OCI-LY1 (cell line): ENCODE measurements at regions not wholly inside any gene's neighbourhood (a gene's known extent, or its start where the extent isn't known, plus 50 kb on each side); places are given as distances from the start of the nearest gene placed in this dataset.

Experiments
- H2AFZ ChIP-seq: fragments of 200-600 bp; sonication (generic), shearing (Covaris generic); 2 replicates; pipeline ENCODE4 v1.6.0; 2014; ENCODE audit warnings: antibody characterized with exemption, mild to moderate bottlenecking, low read length
- H3F3A ChIP-seq: fragments of 200-600 bp; sonication (generic), shearing (Covaris generic); 2 replicates; pipeline ENCODE4 v1.6.0; 2014; ENCODE audit warnings: mild to moderate bottlenecking, antibody characterized with exemption, low read length, moderate library complexity; ENCODE audit not compliant: insufficient read depth
- H3K27ac ChIP-seq: fragments of 200-600 bp; sonication (generic); 2 replicates; pipeline ENCODE4 v1.5.1; 2014; ENCODE audit warnings: low read length, mixed run types, mild to moderate bottlenecking, low read depth; ENCODE audit not compliant: poor library complexity, severe bottlenecking
- H3K27me3 ChIP-seq: fragments of 200-600 bp; sonication (generic); 2 replicates; pipeline ENCODE4 v1.6.0; 2014; ENCODE audit warnings: antibody characterized with exemption, mild to moderate bottlenecking, low read length, moderate library complexity; ENCODE audit not compliant: insufficient read depth
- H3K36me3 ChIP-seq: fragments of 200-600 bp; sonication (generic); 2 replicates; pipeline ENCODE4 v1.6.1; 2014; ENCODE audit warnings: mild to moderate bottlenecking, antibody characterized with exemption, low read length, moderate library complexity, mixed read lengths; ENCODE audit not compliant: insufficient read depth
- H3K4me1 ChIP-seq: fragments of 200-600 bp; sonication (generic); 2 replicates; pipeline ENCODE4 v1.5.1; 2014; ENCODE audit warnings: mild to moderate bottlenecking, low read length, moderate library complexity; ENCODE audit not compliant: insufficient read depth, severe bottlenecking
- H3K4me2 ChIP-seq: fragments of 200-600 bp; sonication (generic), shearing (Covaris generic); 2 replicates; pipeline ENCODE4 v1.6.1; 2014; ENCODE audit warnings: low read length
- H3K4me3 ChIP-seq: fragments of 200-600 bp; sonication (generic); 2 replicates; pipeline ENCODE4 v1.5.1; 2014; ENCODE audit warnings: low read length, low read depth, mild to moderate bottlenecking, mixed read lengths; ENCODE audit not compliant: poor library complexity, severe bottlenecking
- H3K79me2 ChIP-seq: fragments of 200-600 bp; shearing (Covaris generic); 2 replicates; pipeline ENCODE4 v1.6.1; 2016; ENCODE audit warnings: mixed run types, low read length, mixed read lengths; ENCODE audit not compliant: insufficient read depth
- H3K9ac ChIP-seq: fragments of 200-600 bp; sonication (generic), shearing (Covaris generic); 2 replicates; pipeline ENCODE4 v1.6.1; 2014; ENCODE audit warnings: mild to moderate bottlenecking, low read length, mixed read lengths
- H3K9me2 ChIP-seq: fragments of 200-600 bp; sonication (generic), shearing (Covaris generic); 2 replicates; pipeline ENCODE4 v1.6.1; 2014; ENCODE audit warnings: low read depth, mild to moderate bottlenecking, low read length, mixed read lengths
- H3K9me3 ChIP-seq: fragments of 200-600 bp; shearing (Covaris generic); 2 replicates; pipeline ENCODE4 v1.6.1; 2014; ENCODE audit warnings: low read length, mixed read lengths
- H4K20me1 ChIP-seq: fragments of 200-600 bp; sonication (generic), shearing (Covaris generic); 2 replicates; pipeline ENCODE4 v1.6.0; 2016; ENCODE audit warnings: mild to moderate bottlenecking, low read length; ENCODE audit not compliant: insufficient read depth
- EZH2 ChIP-seq: fragments of 200-600 bp; sonication (generic), shearing (Covaris generic); IDR thresholded peaks from 2 replicates; pipeline ENCODE4 v1.8.0; 2017; ENCODE audit warnings: borderline replicate concordance, mixed run types, mild to moderate bottlenecking, antibody characterized with exemption, low read length, moderate library complexity, mixed read lengths
- TF ChIP-seq, protein P1 (sequence below): fragments of 200-600 bp; sonication (generic), shearing (Covaris generic); IDR thresholded peaks from 2 replicates; pipeline ENCODE4 v1.5.1; 2017; ENCODE audit warnings: mild to moderate bottlenecking, antibody characterized with exemption, low read length, moderate library complexity, mixed read lengths

DNA sequence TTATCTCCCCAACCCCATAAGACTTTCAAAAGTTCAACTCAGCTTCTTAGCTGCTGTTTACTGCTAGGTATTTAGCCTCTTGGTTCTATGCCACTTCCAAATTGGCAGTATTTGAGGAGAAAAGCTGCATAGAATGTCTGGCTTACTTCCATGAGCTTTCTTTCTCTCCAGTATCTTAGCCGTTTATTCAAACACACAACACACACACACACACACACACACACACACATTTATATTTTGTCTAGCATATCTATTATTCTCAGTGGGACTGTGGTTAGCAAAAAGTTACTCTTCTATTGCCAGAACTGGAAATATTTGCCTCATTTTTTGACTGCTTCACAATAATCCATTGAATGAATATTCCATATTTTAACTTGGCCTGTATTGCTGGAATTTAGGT is 634.2 kb upstream of the IMPG1 start:
- Histone ChIP-seq H3K9me2 (no peaks in the 10 kb centered on the region), H4K20me1 (no peaks in the 10 kb centered on the region), H3K79me2 (no peaks in the 10 kb centered on the region), H3K9ac (no peak overlapping the region), H3K27me3 (no peaks in the 10 kb centered on the region), H3K27ac (no peak overlapping the region), H3K9me3 (no peaks in the 10 kb centered on the region), H3K4me1 (no peaks in the 10 kb centered on the region), H3K4me3 (no peak overlapping the region), H3K4me2 (no peak overlapping the region), H3K36me3 (no peaks in the 10 kb centered on the region), H3F3A (no peaks in the 10 kb centered on the region), H2AFZ (no peak overlapping the region)
- TF ChIP-seq, protein P1, sequence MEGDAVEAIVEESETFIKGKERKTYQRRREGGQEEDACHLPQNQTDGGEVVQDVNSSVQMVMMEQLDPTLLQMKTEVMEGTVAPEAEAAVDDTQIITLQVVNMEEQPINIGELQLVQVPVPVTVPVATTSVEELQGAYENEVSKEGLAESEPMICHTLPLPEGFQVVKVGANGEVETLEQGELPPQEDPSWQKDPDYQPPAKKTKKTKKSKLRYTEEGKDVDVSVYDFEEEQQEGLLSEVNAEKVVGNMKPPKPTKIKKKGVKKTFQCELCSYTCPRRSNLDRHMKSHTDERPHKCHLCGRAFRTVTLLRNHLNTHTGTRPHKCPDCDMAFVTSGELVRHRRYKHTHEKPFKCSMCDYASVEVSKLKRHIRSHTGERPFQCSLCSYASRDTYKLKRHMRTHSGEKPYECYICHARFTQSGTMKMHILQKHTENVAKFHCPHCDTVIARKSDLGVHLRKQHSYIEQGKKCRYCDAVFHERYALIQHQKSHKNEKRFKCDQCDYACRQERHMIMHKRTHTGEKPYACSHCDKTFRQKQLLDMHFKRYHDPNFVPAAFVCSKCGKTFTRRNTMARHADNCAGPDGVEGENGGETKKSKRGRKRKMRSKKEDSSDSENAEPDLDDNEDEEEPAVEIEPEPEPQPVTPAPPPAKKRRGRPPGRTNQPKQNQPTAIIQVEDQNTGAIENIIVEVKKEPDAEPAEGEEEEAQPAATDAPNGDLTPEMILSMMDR = no peak
- no peak for TF ChIP-seq EZH2

DNA sequence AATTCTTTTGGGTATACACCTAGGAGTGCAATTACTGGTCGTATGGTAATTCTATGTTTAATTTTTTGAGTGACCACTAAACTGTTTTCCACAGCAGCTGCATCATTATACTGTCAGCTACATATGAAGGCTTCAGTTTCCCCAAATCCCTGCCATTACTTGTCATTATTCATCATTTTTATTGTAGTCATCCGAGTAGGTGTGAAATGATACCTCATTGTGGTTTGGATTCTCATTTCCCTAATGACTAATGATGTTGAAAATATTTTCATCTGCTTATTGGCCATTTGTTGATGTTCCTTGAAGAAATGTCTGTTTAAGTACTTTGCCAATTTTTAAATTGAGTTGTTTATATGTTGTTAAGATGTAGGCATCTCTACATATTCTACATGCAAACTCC is 633.6 kb upstream of the IMPG1 start:
- Histone ChIP-seq H3F3A (no peaks in the 10 kb centered on the region), H3K27ac (no peak overlapping the region), H3K9me3 (no peaks in the 10 kb centered on the region), H2AFZ (no peak overlapping the region), H3K9ac (no peak overlapping the region), H3K36me3 (no peaks in the 10 kb centered on the region), H3K4me2 (no peak overlapping the region), H3K4me3 (no peak overlapping the region), H3K4me1 (no peaks in the 10 kb centered on the region), H3K79me2 (no peaks in the 10 kb centered on the region), H4K20me1 (no peaks in the 10 kb centered on the region), H3K9me2 (no peaks in the 10 kb centered on the region), H3K27me3 (no peaks in the 10 kb centered on the region)
- TF ChIP-seq, protein P1 = no peak

DNA sequence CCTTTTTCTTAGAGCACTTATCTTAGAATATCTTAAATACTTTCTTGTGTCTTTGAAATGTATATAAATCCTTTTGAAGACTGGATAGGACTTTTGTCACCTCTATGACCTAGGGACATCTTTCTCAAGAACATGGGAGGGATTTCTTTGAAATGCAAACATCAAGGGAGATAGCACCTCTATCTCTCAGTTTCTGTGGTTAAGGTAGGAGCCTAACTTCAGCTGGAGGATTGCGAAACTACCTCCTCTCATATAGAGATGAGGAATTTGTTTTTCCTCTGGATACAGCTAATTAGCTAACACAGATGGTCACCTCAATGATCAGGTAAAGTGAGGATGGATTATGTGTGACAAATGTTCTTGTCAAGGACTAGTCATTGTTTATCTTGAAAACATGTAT is 631.3 kb upstream of the IMPG1 start:
- no peaks in the 10 kb centered on the region for H3K79me2 ChIP-seq
- no peak overlapping the region for H2AFZ ChIP-seq
- TF ChIP-seq EZH2 = no peak
- TF ChIP-seq, protein P1 = no peak
- no peaks in the 10 kb centered on the region for H3K9me2 ChIP-seq
- H3F3A ChIP-seq = no peaks in the 10 kb centered on the region
- no peaks in the 10 kb centered on the region for H3K27me3 ChIP-seq
- H3K4me1 ChIP-seq = no peaks in the 10 kb centered on the region
- H3K36me3 ChIP-seq = no peaks in the 10 kb centered on the region
- no peaks in the 10 kb centered on the region for H4K20me1 ChIP-seq
- H3K9ac ChIP-seq = no peak overlapping the region
- H3K4me3 ChIP-seq = no peak overlapping the region
- no peaks in the 10 kb centered on the region for H3K9me3 ChIP-seq
- no peak overlapping the region for H3K27ac ChIP-seq
- no peak overlapping the region for H3K4me2 ChIP-seq
